ENCODE measurements at regions not wholly inside any gene's neighbourhood (a gene's known extent, or its start where the extent isn't known, plus 50 kb on each side); places are given as distances from the start of the nearest gene placed in this dataset.

- TF ChIP-seq SP1 (IDR thresholded peaks at IDR 0.05) (no peak), BHLHE40 (IDR thresholded peaks at IDR 0.05; ENCODE audit: borderline replicate concordance) (no peak), PKNOX1 (IDR thresholded peaks at IDR 0.05) (no peak), ELF4 (IDR thresholded peaks at IDR 0.05) (no peak), FOXA1 (IDR thresholded peaks at IDR 0.05) (no peak), FOXK2 (IDR thresholded peaks at IDR 0.05) (no peak), LEF1 (IDR thresholded peaks at IDR 0.05; ENCODE audit: borderline replicate concordance) (no peak), FOXM1 (IDR thresholded peaks at IDR 0.05; ENCODE audit: borderline replicate concordance) (no peak), ZNF384 (IDR thresholded peaks at IDR 0.05) (no peak), TARDBP (IDR thresholded peaks at IDR 0.05) (no peak), HDGF (IDR thresholded peaks at IDR 0.05; ENCODE audit: borderline replicate concordance) (no peak)
Measured at GRCh38 chr14:83170165-83170564, 1636.5 kb upstream of the SEL1L start.
